CD4-positive, alpha-beta T cell (primary cell): ENCODE measurements at regions not wholly inside any gene's neighbourhood (a gene's known extent, or its start where the extent isn't known, plus 50 kb on each side); places are given as distances from the start of the nearest gene placed in this dataset.

Experiments used
- ATAC-seq: fragments of 200-7000 bp; cut with Tn5 transposase; one replicate; pipeline ENCODE4 v1.10.0; 2022; ENCODE audit warnings: mild to moderate bottlenecking; ENCODE audit not compliant: poor library complexity
- CTCF ChIA-PET: fragments of 350-600 bp; sonication (Branson Sonifier 250); formaldehyde crosslinking; loops from one replicate; lab custom pipeline; 2021; ENCODE audit warnings: antibody characterized with exemption, inconsistent platforms; lab: Charles Lee
- POLR2A ChIA-PET: fragments of 350-600 bp; sonication (Branson Sonifier 250); formaldehyde crosslinking; loops from one replicate; lab custom pipeline; 2021; ENCODE audit warnings: antibody characterized with exemption, inconsistent platforms; lab: Charles Lee
- DNase-seq, 14 experiments: peaks; one replicate each; pipeline ENCODE4 v3.0.0-alpha.2; 2013 to 2020; ENCODE audit warnings: mixed read lengths in 2 of 14
- H3K27ac ChIP-seq, 2 donors: one replicate each; pipeline versions ENCODE4 v1.5.1 to v1.7.0; 2013; ENCODE audit warnings: low read length in 2 of 2, low read depth in 1 of 2, mild to moderate bottlenecking in 1 of 2
- H3K27me3 ChIP-seq, 2 experiments: 1 replicate in 1 of 2; 2 replicates in 1 of 2; pipeline versions ENCODE4 v1.6.1 to v1.7.0; 2013; ENCODE audit warnings: low read length in 2 of 2, control low read depth in 1 of 2, mild to moderate bottlenecking in 1 of 2, moderate library complexity in 1 of 2; ENCODE audit not compliant: insufficient read depth in 2 of 2, control insufficient read depth in 1 of 2
- H3K36me3 ChIP-seq: one replicate; pipeline ENCODE4 v1.6.1; 2013; ENCODE audit warnings: low read length, control low read depth; ENCODE audit not compliant: insufficient read depth
- H3K4me1 ChIP-seq: one replicate; pipeline ENCODE4 v1.6.1; 2013; ENCODE audit warnings: low read length, control low read depth; ENCODE audit not compliant: insufficient read depth
- H3K4me3 ChIP-seq: one replicate; pipeline ENCODE4 v1.5.1; 2013; ENCODE audit warnings: mild to moderate bottlenecking, low read length, moderate library complexity
- H3K9me3 ChIP-seq, 2 experiments: 1 replicate in 1 of 2; 2 replicates in 1 of 2; pipeline versions ENCODE4 v1.6.1 to v1.7.0; 2013; ENCODE audit warnings: low read length in 2 of 2, mild to moderate bottlenecking in 2 of 2, control low read depth in 1 of 2, moderate library complexity in 1 of 2; ENCODE audit not compliant: control insufficient read depth in 1 of 2, insufficient read depth in 1 of 2
- H3K27ac Mint-ChIP-seq: one replicate; pipeline ENCODE4 v1.8.0; 2020; ENCODE audit warnings: mixed read lengths
- H3K27me3 Mint-ChIP-seq: one replicate; pipeline ENCODE4 v1.8.0; 2021; ENCODE audit warnings: mixed read lengths
- H3K36me3 Mint-ChIP-seq: one replicate; pipeline ENCODE4 v1.8.0; 2021; ENCODE audit warnings: low read depth, mixed read lengths
- H3K4me1 Mint-ChIP-seq: one replicate; pipeline ENCODE4 v1.8.0; 2021; ENCODE audit warnings: low read depth, mixed read lengths
- H3K4me3 Mint-ChIP-seq: one replicate; pipeline ENCODE4 v1.8.0; 2020; ENCODE audit warnings: mild to moderate bottlenecking, mixed read lengths
- H3K9me3 Mint-ChIP-seq: one replicate; pipeline ENCODE4 v1.8.0; 2020; ENCODE audit warnings: mixed read lengths
- CTCF ChIP-seq: fragments of 200-600 bp; IDR thresholded peaks from one replicate; pipeline ENCODE4 v1.8.0; 2022; ENCODE audit warnings: antibody characterized with exemption, mild to moderate bottlenecking
- intact Hi-C, 2 experiments: fragments of 100-400 bp; cut with DNase I in 1 of 2; cut with micrococcal nuclease in 1 of 2; formaldehyde crosslinking; loops; one replicate each; pipeline versions ENCODE4 v1.15.1 to v1.9.0; 2023 to 2025; cut with DNase I, micrococcal nuclease

GRCh38 chr3:159645874-159646273 lies 342.8 kb upstream of the IL12A start:
- no peaks in the 10 kb centered on the region for H3K9me3 Mint-ChIP-seq
- ATAC-seq = no peak
- H3K27me3 Mint-ChIP-seq = no peaks in the 10 kb centered on the region
- no peaks in the 10 kb centered on the region for H3K4me1 Mint-ChIP-seq
- DNase-seq = no peak
- no peak overlapping the region for H3K27ac Mint-ChIP-seq
- Histone ChIP-seq H3K4me1 (no peaks in the 10 kb centered on the region), H3K27ac (no peak overlapping the region), H3K27me3 (no peaks in the 10 kb centered on the region), H3K36me3 (no peaks in the 10 kb centered on the region), H3K4me3 (no peak overlapping the region), H3K9me3 (no peaks in the 10 kb centered on the region)
- TF ChIP-seq CTCF = no peak
- no peaks in the 10 kb centered on the region for H3K36me3 Mint-ChIP-seq
- POLR2A ChIA-PET = no interaction called here
- CTCF ChIA-PET = no interaction called here
- H3K4me3 Mint-ChIP-seq = no peak overlapping the region
- intact Hi-C loops = no loop called here

GRCh38 chr3:159649951-159650350 lies 338.7 kb upstream of the IL12A start:
- Mint-ChIP-seq H3K4me3 (no peak overlapping the region), H3K27ac (no peak overlapping the region), H3K36me3 (no peaks in the 10 kb centered on the region), H3K27me3 (no peaks in the 10 kb centered on the region), H3K4me1 (no peaks in the 10 kb centered on the region), H3K9me3 (no peaks in the 10 kb centered on the region)
- intact Hi-C loops = no loop called here
- H3K27ac ChIP-seq = no peak overlapping the region
- no peak for TF ChIP-seq CTCF
- no peaks in the 10 kb centered on the region for H3K27me3 ChIP-seq
- ChIA-PET CTCF (no interaction called here), POLR2A (no interaction called here)
- H3K4me3 ChIP-seq = no peak overlapping the region
- H3K4me1 ChIP-seq = no peaks in the 10 kb centered on the region
- no peak for ATAC-seq
- no peaks in the 10 kb centered on the region for H3K36me3 ChIP-seq
- H3K9me3 ChIP-seq = no peaks in the 10 kb centered on the region
- no peak for DNase-seq

- Mint-ChIP-seq H3K4me3 (no peak overlapping the region), H3K9me3 (no peaks in the 10 kb centered on the region), H3K27me3 (no peaks in the 10 kb centered on the region), H3K4me1 (no peaks in the 10 kb centered on the region), H3K27ac (no peak overlapping the region), H3K36me3 (no peaks in the 10 kb centered on the region)
- CTCF ChIA-PET = no interaction called here
- H3K36me3 ChIP-seq = no peaks in the 10 kb centered on the region
- intact Hi-C loops = no loop called here
- DNase-seq = no peak
- no peaks in the 10 kb centered on the region for H3K9me3 ChIP-seq
- no peaks in the 10 kb centered on the region for H3K27me3 ChIP-seq
- no peak for TF ChIP-seq CTCF
- no peaks in the 10 kb centered on the region for H3K4me1 ChIP-seq
- POLR2A ChIA-PET = no interaction called here
- no peak for ATAC-seq
- no peak overlapping the region for H3K4me3 ChIP-seq
- no peak overlapping the region for H3K27ac ChIP-seq
These were observed 337.9 kb upstream of the IL12A start for GRCh38 chr3:159650726-159651125.
